ENCODE measurements at regions not wholly inside any gene's neighbourhood (a gene's known extent, or its start where the extent isn't known, plus 50 kb on each side); places are given as distances from the start of the nearest gene placed in this dataset.
"Not testable (repeated sequence)": the region's sequence is repeated elsewhere in the genome, so short reads cannot be mapped to it uniquely, and the experiment has no call there.

DNA sequence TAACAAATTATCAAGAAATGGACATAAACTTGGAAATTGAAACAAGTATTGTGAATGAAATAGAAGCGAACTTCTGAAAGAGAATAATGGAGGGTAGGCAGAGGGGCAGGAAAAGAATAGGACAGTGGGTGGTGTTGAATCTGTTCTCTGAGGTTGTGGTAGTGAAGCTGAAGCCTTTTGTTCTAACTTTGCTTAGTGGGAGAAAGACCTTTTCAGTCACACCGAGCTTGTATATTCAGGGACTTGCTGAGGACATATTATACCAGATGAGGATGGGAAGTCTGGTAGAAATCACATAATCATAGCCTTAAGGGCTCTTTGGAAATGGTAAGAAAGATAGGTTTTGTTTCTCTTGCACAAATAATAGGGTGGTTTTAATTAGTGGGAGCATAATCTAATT, 115.4 kb upstream of the NDST4 start:
- no peak overlapping the region for H3K4me3 ChIP-seq (ENCODE audit: low read depth, low read length)
- DNase-seq (ENCODE audit: low read depth) = no peak
- TF ChIP-seq, protein P1, sequence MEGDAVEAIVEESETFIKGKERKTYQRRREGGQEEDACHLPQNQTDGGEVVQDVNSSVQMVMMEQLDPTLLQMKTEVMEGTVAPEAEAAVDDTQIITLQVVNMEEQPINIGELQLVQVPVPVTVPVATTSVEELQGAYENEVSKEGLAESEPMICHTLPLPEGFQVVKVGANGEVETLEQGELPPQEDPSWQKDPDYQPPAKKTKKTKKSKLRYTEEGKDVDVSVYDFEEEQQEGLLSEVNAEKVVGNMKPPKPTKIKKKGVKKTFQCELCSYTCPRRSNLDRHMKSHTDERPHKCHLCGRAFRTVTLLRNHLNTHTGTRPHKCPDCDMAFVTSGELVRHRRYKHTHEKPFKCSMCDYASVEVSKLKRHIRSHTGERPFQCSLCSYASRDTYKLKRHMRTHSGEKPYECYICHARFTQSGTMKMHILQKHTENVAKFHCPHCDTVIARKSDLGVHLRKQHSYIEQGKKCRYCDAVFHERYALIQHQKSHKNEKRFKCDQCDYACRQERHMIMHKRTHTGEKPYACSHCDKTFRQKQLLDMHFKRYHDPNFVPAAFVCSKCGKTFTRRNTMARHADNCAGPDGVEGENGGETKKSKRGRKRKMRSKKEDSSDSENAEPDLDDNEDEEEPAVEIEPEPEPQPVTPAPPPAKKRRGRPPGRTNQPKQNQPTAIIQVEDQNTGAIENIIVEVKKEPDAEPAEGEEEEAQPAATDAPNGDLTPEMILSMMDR (conservative IDR thresholded peaks at IDR 0.05; ENCODE audit: low read depth, low read length) = no peak

DNA sequence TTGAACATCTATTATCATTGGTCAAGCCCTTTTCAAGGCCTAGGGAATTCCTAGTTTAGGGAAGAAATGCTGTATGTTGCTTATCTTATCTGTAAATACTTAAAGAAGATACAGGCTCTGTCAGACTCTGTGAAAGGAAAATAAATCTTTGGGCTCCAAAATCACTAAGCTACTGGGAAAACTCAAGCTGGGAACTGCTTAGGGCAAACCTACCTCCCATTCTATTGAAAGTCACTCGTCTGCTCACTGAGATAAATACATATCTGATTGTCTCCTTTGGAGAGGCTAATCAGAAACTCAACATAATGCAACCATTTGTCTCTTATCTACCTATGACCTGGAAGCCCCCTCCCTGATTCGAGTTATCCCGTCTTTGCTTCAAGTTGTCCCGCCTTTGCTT, 108.6 kb upstream of the NDST4 start:
- no peak overlapping the region for H3K4me3 ChIP-seq (ENCODE audit: low read depth, low read length)
- no peak for DNase-seq (ENCODE audit: low read depth)
- TF ChIP-seq, protein P1 (conservative IDR thresholded peaks at IDR 0.05; ENCODE audit: low read depth, low read length) = no peak

DNA sequence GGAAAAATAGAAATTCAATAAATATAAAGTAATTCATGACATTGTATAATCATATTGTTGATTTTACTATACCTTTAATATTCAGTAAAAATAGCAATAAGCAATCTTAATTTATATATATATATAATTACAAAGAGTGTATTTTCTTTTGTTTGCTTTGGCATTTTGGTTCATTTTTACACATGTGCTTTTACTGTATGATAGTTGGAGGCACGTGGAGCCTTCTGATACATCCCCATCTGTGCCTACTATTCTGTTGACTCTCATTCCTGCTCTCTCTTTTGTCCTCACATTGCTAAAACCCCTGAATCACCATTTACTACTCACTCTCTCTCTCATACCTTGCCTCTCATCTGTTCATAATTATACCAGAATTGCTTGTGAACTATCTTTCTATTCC, 106.4 kb upstream of the NDST4 start:
- H3K4me3 ChIP-seq (ENCODE audit: low read depth, low read length) = no peak overlapping the region
- TF ChIP-seq, protein P1 (conservative IDR thresholded peaks at IDR 0.05; ENCODE audit: low read depth, low read length) = no peak
- DNase-seq (ENCODE audit: low read depth) = no peak

DNA sequence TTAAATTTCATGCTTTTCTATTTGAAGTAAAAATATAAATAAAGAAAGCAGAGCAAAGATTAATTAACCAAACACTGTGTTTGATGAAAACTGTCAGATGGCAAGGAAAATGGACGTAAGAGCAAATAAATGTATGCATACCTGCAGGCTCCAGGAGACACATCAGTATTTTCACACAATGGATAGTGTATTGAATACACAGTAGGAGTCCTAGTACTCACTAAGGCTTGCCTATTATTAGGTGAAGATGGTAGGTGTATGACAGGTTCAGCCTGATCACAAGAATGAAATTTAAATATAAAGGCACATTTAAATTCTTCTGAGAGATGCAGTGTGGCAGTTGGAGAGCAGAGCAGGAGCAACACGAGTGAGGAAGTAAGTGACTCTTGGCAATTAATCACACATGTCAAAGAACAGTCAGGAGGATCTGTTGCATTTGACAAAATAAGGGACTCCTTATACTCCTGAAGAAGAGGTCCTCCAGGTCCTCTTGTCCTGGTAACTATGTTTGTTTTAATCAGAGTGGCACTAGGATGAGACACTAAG, 106.0 kb upstream of the NDST4 start:
- DNase-seq (ENCODE audit: low read depth) = no peak
- TF ChIP-seq, protein P1 (conservative IDR thresholded peaks at IDR 0.05; ENCODE audit: low read depth, low read length) = no peak
- H3K4me3 ChIP-seq (ENCODE audit: low read depth, low read length) = no peak overlapping the region

DNA sequence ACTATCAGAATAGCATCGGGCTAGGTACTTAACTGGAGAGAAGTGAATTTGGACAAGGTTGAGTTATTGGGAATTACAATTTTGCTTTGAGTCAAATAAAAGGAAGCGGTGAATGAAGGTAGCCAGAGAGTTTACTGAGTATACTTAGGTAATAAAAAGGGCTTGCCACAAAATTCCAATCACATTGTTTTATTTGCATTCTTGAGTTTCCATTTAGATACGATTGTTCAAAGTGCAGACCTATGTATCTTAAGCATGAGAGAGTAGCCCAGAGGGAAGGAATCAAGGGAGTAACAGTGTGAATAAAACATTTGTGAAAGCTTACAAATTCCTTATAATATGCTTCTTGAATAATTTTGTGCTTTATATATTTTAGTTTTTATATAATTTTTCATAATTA, 102.5 kb upstream of the NDST4 start:
- TF ChIP-seq, protein P1 (conservative IDR thresholded peaks at IDR 0.05; ENCODE audit: low read depth, low read length) = no peak
- DNase-seq (ENCODE audit: low read depth) = no peak
- no peak overlapping the region for H3K4me3 ChIP-seq (ENCODE audit: low read depth, low read length)

DNA sequence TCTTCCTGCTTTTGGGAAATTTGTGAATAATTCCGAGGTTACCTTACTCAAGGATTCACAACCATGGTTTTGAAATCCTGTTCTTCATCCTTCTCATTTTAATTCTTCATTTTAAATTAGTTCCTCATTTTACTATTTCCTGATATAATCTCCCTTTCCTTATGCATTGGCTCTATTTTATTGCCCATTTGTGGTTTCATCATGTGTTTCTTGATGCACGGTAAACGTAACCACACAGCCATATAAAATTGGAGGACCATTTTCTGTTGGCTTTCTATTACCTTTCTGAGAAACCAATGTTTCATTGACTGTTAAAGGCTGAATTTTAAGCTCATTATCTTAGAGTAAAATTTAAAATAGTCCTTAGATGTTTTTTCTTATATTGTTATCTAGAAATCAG, 100.3 kb upstream of the NDST4 start:
- TF ChIP-seq, protein P1 (conservative IDR thresholded peaks at IDR 0.05; ENCODE audit: low read depth, low read length) = no peak
- DNase-seq (ENCODE audit: low read depth) = no peak
- H3K4me3 ChIP-seq (ENCODE audit: low read depth, low read length) = no peak overlapping the region

DNA sequence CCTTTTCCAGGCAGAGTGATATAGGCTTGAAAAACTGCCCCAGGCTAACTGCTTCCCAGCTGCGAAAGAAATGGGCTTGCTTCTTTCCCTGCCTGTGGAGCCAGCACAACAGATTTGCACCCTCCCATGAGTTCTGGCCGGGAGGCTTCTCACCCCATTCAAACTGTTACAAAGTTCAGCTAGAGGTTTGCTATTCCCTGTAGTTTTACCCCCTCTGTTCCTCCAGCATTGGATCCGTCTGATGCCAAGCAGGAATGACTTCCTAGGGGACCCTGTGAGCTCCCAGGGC, 87.6 kb upstream of the NDST4 start:
- no peak for DNase-seq (ENCODE audit: low read depth)
- TF ChIP-seq, protein P1 (conservative IDR thresholded peaks at IDR 0.05; ENCODE audit: low read depth, low read length) = no peak
- no peak overlapping the region for H3K4me3 ChIP-seq (ENCODE audit: low read depth, low read length)

DNA sequence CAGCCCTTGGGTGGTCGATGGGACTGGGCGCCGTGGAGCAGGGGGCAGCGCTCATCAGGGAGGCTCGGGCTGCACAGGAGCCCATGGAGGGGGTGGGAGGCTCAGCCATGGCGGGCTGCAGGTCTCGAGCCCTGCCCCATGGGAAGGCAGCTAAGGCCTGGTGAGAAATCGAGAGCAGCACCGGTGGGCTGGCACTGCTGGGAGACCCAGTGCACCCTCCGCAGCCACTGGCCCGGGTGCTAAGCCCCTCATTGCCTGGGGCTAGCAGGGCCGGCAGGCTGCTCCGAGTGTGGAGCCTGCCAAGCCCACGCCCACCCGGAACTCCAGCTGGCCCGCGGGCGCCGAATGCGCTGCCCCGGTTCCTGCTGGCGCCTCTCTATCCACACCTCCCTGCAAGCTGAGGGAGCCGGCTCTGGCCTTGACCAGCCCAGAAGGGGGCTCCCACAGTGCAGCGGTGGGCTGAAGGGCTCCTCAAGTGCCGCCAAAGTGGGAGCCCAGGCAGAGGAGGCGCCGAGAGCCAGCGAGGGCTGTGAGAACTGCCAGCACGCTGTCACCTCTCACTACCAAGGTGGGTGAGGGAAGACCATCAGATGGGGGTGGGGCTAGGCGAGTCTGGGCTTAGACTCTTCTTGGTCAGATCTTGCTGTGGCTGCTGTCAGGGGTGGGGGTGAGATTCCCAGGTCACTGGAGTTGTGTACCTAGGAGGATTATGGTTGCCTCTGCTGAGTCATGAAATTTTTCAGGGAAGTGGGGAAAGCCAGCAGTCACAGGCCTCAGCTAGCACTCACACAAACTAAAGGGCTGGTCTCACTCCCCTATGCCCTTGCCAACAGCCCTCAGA, 87.0 kb upstream of the NDST4 start:
- not testable (repeated sequence) for H3K4me3 ChIP-seq (ENCODE audit: low read depth, low read length); DNase-seq (ENCODE audit: low read depth)

DNA sequence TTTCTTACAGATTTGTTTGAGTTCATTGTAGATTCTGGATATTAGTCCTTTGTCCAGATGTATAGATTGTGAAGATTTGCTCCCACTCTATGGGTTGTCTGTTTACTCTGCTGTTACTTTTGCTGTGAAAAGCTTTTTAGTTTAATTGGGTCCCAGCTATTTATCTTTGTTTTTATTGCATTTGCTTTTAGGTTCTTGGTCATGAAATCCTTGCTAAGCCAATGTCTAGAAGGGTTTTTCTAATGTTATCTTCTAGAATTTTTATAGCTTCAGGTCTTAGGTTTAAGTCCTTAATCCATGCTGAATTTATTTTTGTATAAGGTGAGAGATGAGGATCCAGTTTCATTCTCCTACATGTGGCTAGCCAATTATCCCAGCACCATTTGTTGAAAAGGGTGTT, 81.2 kb upstream of the NDST4 start:
- not testable (repeated sequence) for H3K4me3 ChIP-seq (ENCODE audit: low read depth, low read length); DNase-seq (ENCODE audit: low read depth)

Data from epithelial cell of proximal tubule (primary cell).